Astrocyte (in vitro differentiated cells and primary cell): ENCODE measurements at regions not wholly inside any gene's neighbourhood (a gene's known extent, or its start where the extent isn't known, plus 50 kb on each side); places are given as distances from the start of the nearest gene placed in this dataset.

Experiments
- DNase-seq: peaks from one replicate; pipeline ENCODE4 v3.0.0-alpha.2; 2010; ENCODE audit warnings: low read depth
- FAIRE-seq: peaks from 2 replicates; lab custom pipeline; 2011; peaks lifted over from hg19 to GRCh38; lab: Jason Lieb, UNC
- H2AFZ ChIP-seq: 2 replicates; pipeline ENCODE4 v1.6.0; 2012; ENCODE audit warnings: low read depth, low read length, inconsistent platforms
- H3K27ac ChIP-seq: 2 replicates; pipeline ENCODE4 v1.5.1; 2011; ENCODE audit warnings: low read depth, low read length, inconsistent platforms
- H3K27me3 ChIP-seq: 2 replicates; pipeline ENCODE4 v1.6.0; 2011; ENCODE audit warnings: low read length, inconsistent platforms; ENCODE audit not compliant: insufficient read depth
- H3K36me3 ChIP-seq: 2 replicates; pipeline ENCODE4 v1.5.1; 2011; ENCODE audit warnings: low read length, inconsistent platforms; ENCODE audit not compliant: insufficient read depth
- H3K4me1 ChIP-seq: 2 replicates; pipeline ENCODE4 v1.5.1; 2011; ENCODE audit warnings: low read length, inconsistent platforms; ENCODE audit not compliant: insufficient read depth
- H3K4me2 ChIP-seq: 2 replicates; pipeline ENCODE4 v1.6.0; 2012; ENCODE audit warnings: low read length, inconsistent platforms
- H3K4me3 ChIP-seq: 2 replicates; pipeline ENCODE4 v1.5.1; 2011; ENCODE audit warnings: low read depth, mild to moderate bottlenecking, low read length, inconsistent platforms; ENCODE audit not compliant: insufficient read depth
- H3K79me2 ChIP-seq: 2 replicates; pipeline ENCODE4 v1.6.0; 2012; ENCODE audit warnings: mild to moderate bottlenecking, low read length, inconsistent platforms; ENCODE audit not compliant: insufficient read depth
- H3K9ac ChIP-seq: 2 replicates; pipeline ENCODE4 v1.6.0; 2012; ENCODE audit warnings: mild to moderate bottlenecking, low read length, inconsistent platforms
- H3K9me3 ChIP-seq: 2 replicates; pipeline ENCODE4 v1.5.1; 2012; ENCODE audit warnings: low read depth, mild to moderate bottlenecking, low read length, inconsistent platforms; ENCODE audit not compliant: insufficient read depth
- H4K20me1 ChIP-seq: 2 replicates; pipeline ENCODE4 v1.6.0; 2012; ENCODE audit warnings: low read length, inconsistent platforms; ENCODE audit not compliant: insufficient read depth
- H3K27ac Mint-ChIP-seq: one replicate; pipeline ENCODE4 v1.8.0; 2021; ENCODE audit warnings: mild to moderate bottlenecking, mixed read lengths; ENCODE audit not compliant: unreplicated experiment
- H3K27me3 Mint-ChIP-seq: one replicate; pipeline ENCODE4 v1.8.0; 2021; ENCODE audit warnings: low read depth, mixed read lengths; ENCODE audit not compliant: unreplicated experiment
- H3K36me3 Mint-ChIP-seq: one replicate; pipeline ENCODE4 v1.8.0; 2021; ENCODE audit warnings: low read depth, mixed read lengths; ENCODE audit not compliant: unreplicated experiment
- H3K4me1 Mint-ChIP-seq: one replicate; pipeline ENCODE4 v1.8.0; 2021; ENCODE audit warnings: low read depth, mixed read lengths; ENCODE audit not compliant: unreplicated experiment
- H3K4me3 Mint-ChIP-seq: one replicate; pipeline ENCODE4 v1.8.0; 2021; ENCODE audit warnings: mild to moderate bottlenecking, moderate library complexity, mixed read lengths; ENCODE audit not compliant: unreplicated experiment
- H3K9me3 Mint-ChIP-seq: one replicate; pipeline ENCODE4 v1.8.0; 2021; ENCODE audit warnings: mild to moderate bottlenecking, mixed read lengths; ENCODE audit not compliant: unreplicated experiment
- CTCF ChIP-seq: IDR thresholded peaks from 2 replicates; pipeline ENCODE4 v1.5.1; 2011; ENCODE audit warnings: low read depth, mild to moderate bottlenecking, inconsistent platforms, low read length, moderate library complexity; ENCODE audit not compliant: insufficient read depth
- EZH2 ChIP-seq: IDR thresholded peaks from 2 replicates; pipeline ENCODE4 v1.6.1; 2012; ENCODE audit warnings: mild to moderate bottlenecking, low read length, inconsistent platforms; ENCODE audit not compliant: insufficient read depth

DNA sequence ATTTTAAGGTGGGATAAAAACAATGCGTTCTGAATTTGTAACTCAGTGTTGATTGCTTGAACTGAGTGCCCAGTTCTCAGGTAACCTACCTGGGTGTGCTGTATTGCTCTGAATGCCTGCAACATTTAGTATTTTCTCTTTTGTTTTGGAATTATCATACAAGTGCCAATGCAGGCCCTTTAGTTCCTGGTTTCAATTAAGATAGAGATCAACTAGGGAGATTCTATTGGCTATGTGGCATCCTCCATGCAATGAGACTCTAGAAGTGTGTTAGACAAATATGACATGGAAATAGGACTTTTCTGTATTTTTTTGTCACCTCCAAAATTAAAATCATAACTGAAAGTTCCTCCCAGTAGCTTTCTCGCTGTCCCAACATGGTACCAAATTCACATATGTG is 438.7 kb upstream of the IGFBP7 start:
- FAIRE-seq, result no peak
- H3K4me1 Mint-ChIP-seq, result no peaks in the 10 kb centered on the region
- TF ChIP-seq EZH2, result no peak
- no peak for TF ChIP-seq CTCF
- Histone ChIP-seq H3K4me1 (no peaks in the 10 kb centered on the region), H3K9ac (no peak overlapping the region), H3K9me3 (no peaks in the 10 kb centered on the region), H3K4me2 (no peak overlapping the region), H3K79me2 (no peaks in the 10 kb centered on the region), H2AFZ (no peak overlapping the region), H3K27me3 (peaks cover 2% of the 10 kb centered on the region), H3K27ac (no peak overlapping the region), H3K4me3 (no peak overlapping the region), H4K20me1 (no peaks in the 10 kb centered on the region), H3K36me3 (no peaks in the 10 kb centered on the region)
- no peaks in the 10 kb centered on the region for H3K9me3 Mint-ChIP-seq
- H3K27ac Mint-ChIP-seq, result no peak overlapping the region
- H3K36me3 Mint-ChIP-seq, result no peaks in the 10 kb centered on the region
- no peak overlapping the region for H3K4me3 Mint-ChIP-seq
- no peaks in the 10 kb centered on the region for H3K27me3 Mint-ChIP-seq
- no peak for DNase-seq

DNA sequence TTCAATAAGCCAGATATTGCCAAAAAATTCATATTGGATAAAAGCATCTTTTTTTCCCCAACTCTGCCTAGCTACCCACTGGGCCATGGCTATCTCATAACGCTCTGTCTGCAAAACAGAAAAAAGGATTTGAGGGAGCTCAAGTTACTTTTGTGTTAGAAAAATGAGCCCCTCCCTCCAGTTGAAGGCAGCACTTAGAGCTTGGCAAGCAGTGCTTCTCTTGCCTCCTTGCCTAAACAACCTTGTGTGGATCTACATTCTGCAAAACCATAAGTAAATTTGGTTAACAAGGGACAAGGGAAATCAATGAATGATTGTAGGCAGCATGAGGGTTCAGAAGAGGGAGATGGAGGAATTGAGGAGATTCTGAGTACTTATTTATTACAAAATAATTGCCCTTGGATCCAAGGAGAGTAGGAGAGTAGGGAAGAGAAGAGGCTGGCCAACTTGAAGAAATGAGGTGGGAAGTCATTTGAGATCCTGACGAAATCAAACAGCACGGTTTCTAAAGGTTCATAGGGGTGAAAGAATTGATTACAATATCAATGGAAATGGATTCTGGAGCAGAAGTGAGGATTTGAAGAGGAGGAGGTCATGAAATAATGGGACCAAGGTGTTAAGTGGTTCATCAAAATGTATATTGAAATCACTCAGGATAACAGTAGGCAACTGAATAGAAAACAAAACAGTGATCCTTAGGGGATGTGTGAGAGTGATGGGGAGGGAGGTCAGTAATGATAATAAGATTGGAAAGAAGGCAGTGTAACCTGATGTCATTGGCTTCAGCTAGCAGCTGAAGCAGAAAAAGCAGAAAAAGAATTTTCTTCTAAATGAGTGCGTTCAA is 434.8 kb upstream of the IGFBP7 start:
- Histone ChIP-seq H3K27ac (no peak overlapping the region), H2AFZ (no peak overlapping the region), H4K20me1 (no peaks in the 10 kb centered on the region), H3K9me3 (no peaks in the 10 kb centered on the region), H3K4me1 (no peaks in the 10 kb centered on the region), H3K36me3 (no peaks in the 10 kb centered on the region), H3K9ac (no peak overlapping the region), H3K4me3 (no peak overlapping the region), H3K79me2 (no peaks in the 10 kb centered on the region), H3K27me3 (peaks cover 2% of the 10 kb centered on the region), H3K4me2 (no peak overlapping the region)
- Mint-ChIP-seq H3K4me3 (no peak overlapping the region), H3K36me3 (no peaks in the 10 kb centered on the region), H3K4me1 (no peaks in the 10 kb centered on the region), H3K27me3 (no peaks in the 10 kb centered on the region), H3K27ac (no peak overlapping the region), H3K9me3 (no peaks in the 10 kb centered on the region)
- TF ChIP-seq EZH2 (no peak), CTCF (no peak)
- FAIRE-seq (no peak), DNase-seq (no peak)
